K562 (cell line): ENCODE measurements at regions not wholly inside any gene's neighbourhood (a gene's known extent, or its start where the extent isn't known, plus 50 kb on each side); places are given as distances from the start of the nearest gene placed in this dataset.

Experiments
- ATAC-seq: fragments of 200-7000 bp; cut with Tn5 transposase; 3 replicates; pipeline ENCODE4 v1.9.1; 2020; ENCODE audit warnings: moderate library complexity
- BruUV-seq: library from RNA; stranded (reverse); fragments of 400-500 nt; replicated peaks from 2 replicates; lab custom pipeline; 2021; lab: Mats Ljungman, UMichigan
- CTCF ChIA-PET: fragments of 300-600 bp; formaldehyde crosslinking; extraction: SDS; loops from one replicate; lab custom pipeline; 2021; ENCODE audit warnings: low intra/inter-chr PET ratio; lab: Yijun Ruan, JAX
- POLR2A ChIA-PET: fragments of 300-600, 350-650 bp; sonication (Branson Sonifier 250); formaldehyde crosslinking; extraction: SDS; loops from one replicate; lab custom pipeline; 2021; ENCODE audit warnings: antibody characterized with exemption, inconsistent platforms; lab: Yijun Ruan, JAX
- DNase-seq, 4 experiments: peaks; one replicate each; pipeline versions ENCODE4 v3.0.0 to v3.0.0-alpha.2; 2011 to 2018; ENCODE audit warnings: low spot score in 3 of 4, mixed read lengths in 3 of 4; ENCODE audit errors: extremely low read depth in 1 of 4
- FAIRE-seq: peaks from 2 replicates; lab custom pipeline; 2011; peaks lifted over from hg19 to GRCh38; lab: Jason Lieb, UNC
- H2AFZ ChIP-seq: 2 replicates; pipeline ENCODE4 v1.6.0; 2011; ENCODE audit warnings: low read depth, low read length, control low read depth, inconsistent platforms
- H3K27ac ChIP-seq: fragments of 200-600 bp; 3 replicates; pipeline ENCODE4 v1.8.0; 2011; ENCODE audit warnings: low read depth, mild to moderate bottlenecking, control low read depth, inconsistent platforms, low read length, moderate library complexity, mixed read lengths; ENCODE audit errors: extremely low read depth
- H3K27me3 ChIP-seq, 2 experiments: fragments of 300-600 bp in 1 of 2; 2 replicates in 1 of 2; 3 replicates in 1 of 2; pipeline versions ENCODE4 v1.6.0 to v1.8.0; 2011; ENCODE audit warnings: inconsistent platforms in 2 of 2, low read length in 2 of 2, mild to moderate bottlenecking in 1 of 2, mixed read lengths in 1 of 2, moderate library complexity in 1 of 2; ENCODE audit not compliant: control insufficient read depth in 2 of 2, insufficient read depth in 2 of 2
- H3K36me3 ChIP-seq: fragments of 300-600 bp; 3 replicates; pipeline ENCODE4 v1.8.0; 2011; ENCODE audit warnings: mild to moderate bottlenecking, low read length, inconsistent platforms; ENCODE audit not compliant: control insufficient read depth, insufficient read depth
- H3K4me1 ChIP-seq, 2 experiments: fragments of 200-600 bp in 1 of 2; replicated peaks in 1 of 2; 2 replicates in 1 of 2; 3 replicates in 1 of 2; pipeline versions ENCODE4 v1.5.1 to v1.8.0; 2011; ENCODE audit warnings: inconsistent platforms in 2 of 2, low read length in 2 of 2, mild to moderate bottlenecking in 1 of 2, mixed read lengths in 1 of 2, moderate library complexity in 1 of 2; ENCODE audit not compliant: control insufficient read depth in 2 of 2, insufficient read depth in 2 of 2
- H3K4me2 ChIP-seq: 2 replicates; pipeline ENCODE4 v1.6.1; 2011; ENCODE audit warnings: low read length, control low read depth, inconsistent platforms, mixed read lengths; ENCODE audit not compliant: insufficient read depth
- H3K4me3 ChIP-seq: fragments of 200-600 bp; sonication (generic), shearing (Covaris generic); 2 replicates; pipeline ENCODE4 v1.5.1; 2016; ENCODE audit warnings: control low read depth, inconsistent platforms
- H3K79me2 ChIP-seq: fragments of 200-600 bp; 3 replicates; pipeline ENCODE4 v1.8.0; 2011; ENCODE audit warnings: low read length, inconsistent platforms; ENCODE audit not compliant: control insufficient read depth, insufficient read depth
- H3K9ac ChIP-seq, 2 experiments: 2 replicates each; pipeline versions ENCODE4 v1.6.0 to v1.6.1; 2011; ENCODE audit warnings: low read depth in 2 of 2, low read length in 2 of 2, control low read depth in 1 of 2, inconsistent platforms in 1 of 2, mild to moderate bottlenecking in 1 of 2, mixed read lengths in 1 of 2; ENCODE audit not compliant: insufficient read depth in 1 of 2
- H3K9me1 ChIP-seq: one replicate; pipeline ENCODE4 v1.6.0; 2011; ENCODE audit warnings: inconsistent platforms, mild to moderate bottlenecking, low read length, moderate library complexity; ENCODE audit not compliant: control insufficient read depth, insufficient read depth
- H3K9me3 ChIP-seq: replicated peaks from 2 replicates; pipeline ENCODE4 v1.5.1; 2011; ENCODE audit warnings: low read depth, low read length, inconsistent platforms; ENCODE audit not compliant: control insufficient read depth, insufficient read depth
- H4K20me1 ChIP-seq: replicated peaks from 2 replicates; pipeline ENCODE4 v1.6.1; 2011; ENCODE audit warnings: low read length, inconsistent platforms, mixed read lengths; ENCODE audit not compliant: control insufficient read depth, insufficient read depth
- ASH1L ChIP-seq: fragments of 450-650 bp; IDR thresholded peaks from 2 replicates; pipeline ENCODE4 v1.6.1; 2018; ENCODE audit warnings: borderline replicate concordance, mild to moderate bottlenecking, low read depth; ENCODE audit not compliant: partially characterized antibody
- CBFA2T2 ChIP-seq: fragments of 450-650 bp; conservative IDR thresholded peaks from 2 replicates; pipeline ENCODE4 v1.6.1; 2017; ENCODE audit warnings: mild to moderate bottlenecking
- CREB1 ChIP-seq, 2 experiments: sonication (generic) in 1 of 2; formaldehyde crosslinking in 1 of 2; IDR thresholded peaks; 2 replicates each; pipeline versions ENCODE4 v1.6.1 to v1.8.0; 2012 to 2022; ENCODE audit warnings: inconsistent platforms in 1 of 2, mild to moderate bottlenecking in 1 of 2, missing genetic modification reagents in 1 of 2, moderate library complexity in 1 of 2
- CSDE1 ChIP-seq, 2 experiments: fragments of 450-650 bp; IDR thresholded peaks; 2 replicates each; pipeline ENCODE4 v1.6.1; 2016; ENCODE audit warnings: mild to moderate bottlenecking in 1 of 2
- GATAD2B ChIP-seq: fragments of 450-650 bp; IDR thresholded peaks from 2 replicates; pipeline ENCODE4 v1.6.1; 2017; ENCODE audit warnings: mild to moderate bottlenecking, borderline replicate concordance
- KDM4B ChIP-seq, 2 experiments: fragments of 450-650 bp in 1 of 2; sonication (generic) in 1 of 2; IDR thresholded peaks; 2 replicates each; pipeline ENCODE4 v1.6.1; 2016 to 2017; ENCODE audit warnings: borderline replicate concordance in 2 of 2, antibody characterized with exemption in 1 of 2, low read depth in 1 of 2, mild to moderate bottlenecking in 1 of 2
- RBM17 ChIP-seq: fragments of 200-400 bp; formaldehyde crosslinking; IDR thresholded peaks from 2 replicates; pipeline ENCODE4 v1.6.1; 2017; ENCODE audit warnings: low read depth, mild to moderate bottlenecking, low read length, borderline replicate concordance
- SRSF3 ChIP-seq: fragments of 200-400 bp; formaldehyde crosslinking; IDR thresholded peaks from 2 replicates; pipeline ENCODE4 v1.6.1; 2016; ENCODE audit warnings: mild to moderate bottlenecking, low read length, moderate library complexity; ENCODE audit not compliant: insufficient read depth
- ZZZ3 ChIP-seq: fragments of 450-650 bp; IDR thresholded peaks from 2 replicates; pipeline ENCODE4 v1.6.1; 2016; ENCODE audit warnings: antibody characterized with exemption, mild to moderate bottlenecking, moderate library complexity
- WGBS: fragments of 100-300 bp; shearing (Covaris generic); methylation state at CpG from one replicate; pipeline ENCODE4 v1.1.6; 2016; ENCODE audit warnings: low coverage, mixed read lengths; ENCODE audit not compliant: insufficient coverage; ENCODE audit errors: missing lambda C conversion rate; 5-methylcytosine and 5-hydroxymethylcytosine counted together
- in situ Hi-C: fragments of 300-500 bp; cut with MboI; formaldehyde crosslinking; loops from 4 replicates; pipeline ENCODE4 v1.15.0; 2018; ENCODE audit warnings: inconsistent platforms, mixed read lengths
- intact Hi-C: fragments of 100-400 bp; cut with micrococcal nuclease; formaldehyde crosslinking; loops from 2 replicates; pipeline ENCODE4 v1.14.2; 2022

- Histone ChIP-seq H4K20me1 (no peaks in the 10 kb centered on the region), H3K4me3 (no peak overlapping the region), H3K9me3 (peaks cover 1% of the 10 kb centered on the region; the same call in 1 of the 2 replicates), H3K4me1 (no peaks in the 10 kb centered on the region), H3K27me3 (peaks cover 0 to 5% of the 10 kb centered on the region in 2 experiments; a peak in 1 of 5 replicates), H3K4me2 (no peak overlapping the region), H3K79me2 (no peaks in the 10 kb centered on the region), H3K9me1 (no peaks in the 10 kb centered on the region), H2AFZ (no peak overlapping the region), H3K36me3 (no peaks in the 10 kb centered on the region), H3K27ac (no peak overlapping the region), H3K9ac (no peak overlapping the region)
- FAIRE-seq (no peak), DNase-seq (no peak), ATAC-seq (no peak)
- CTCF ChIA-PET: no interaction called here
- in situ Hi-C loops: no loop called here
- POLR2A ChIA-PET: no interaction called here
- intact Hi-C loops: no loop called here
- WGBS: 0% methylated on average over 3 of the region's 3 CpGs
- BruUV-seq: no TSS peak
- no peak for TF ChIP-seq CREB1 (IDR thresholded peaks at IDR 0.05)
- TF ChIP-seq CREB1 (CRISPR knock-in tag; IDR thresholded peaks at IDR 0.05): no peak
- no peak for TF ChIP-seq ASH1L
- no peak for TF ChIP-seq CBFA2T2
- TF ChIP-seq CSDE1 (IDR thresholded peaks at IDR 0.05): no peak
- TF ChIP-seq RBM17: no peak
- TF ChIP-seq KDM4B (IDR thresholded peaks at IDR 0.05; ENCODE audit: borderline replicate concordance in 2 of 2, low read depth in 1 of 2): no peak
- TF ChIP-seq ZZZ3: no peak
- TF ChIP-seq GATAD2B: no peak
- TF ChIP-seq SRSF3: no peak
Measured at GRCh38 chr14:58829594-58829993, 191.8 kb downstream of the DACT1 start.
